SU-DHL-6 (cell line): ENCODE measurements at regions not wholly inside any gene's neighbourhood (a gene's known extent, or its start where the extent isn't known, plus 50 kb on each side); places are given as distances from the start of the nearest gene placed in this dataset.

Experiments used
- H2AFZ ChIP-seq: fragments of 200-600 bp; sonication (generic); 2 replicates; pipeline ENCODE4 v1.6.1; 2014; ENCODE audit warnings: low read depth, mild to moderate bottlenecking, moderate library complexity, mixed read lengths, antibody characterized with exemption, low read length; ENCODE audit not compliant: severe bottlenecking
- H3F3A ChIP-seq: fragments of 200-600 bp; shearing (Covaris generic); 2 replicates; pipeline ENCODE4 v1.6.0; 2016; ENCODE audit warnings: antibody characterized with exemption, mild to moderate bottlenecking; ENCODE audit not compliant: insufficient read depth
- H3K27ac ChIP-seq: fragments of 200-600 bp; sonication (generic); 2 replicates; pipeline ENCODE4 v1.5.1; 2016; ENCODE audit warnings: low read depth, mild to moderate bottlenecking, low read length, moderate library complexity, mixed read lengths
- H3K27me3 ChIP-seq: fragments of 200-600 bp; sonication (generic), shearing (Covaris generic); 2 replicates; pipeline ENCODE4 v1.6.0; 2014; ENCODE audit warnings: mild to moderate bottlenecking, low read length
- H3K36me3 ChIP-seq: fragments of 200-600 bp; sonication (generic); 2 replicates; pipeline ENCODE4 v1.6.1; 2014; ENCODE audit warnings: mild to moderate bottlenecking, low read length, mixed read lengths
- H3K4me2 ChIP-seq: fragments of 300-600, 200-600 bp; shearing (Covaris generic), sonication (generic); 2 replicates; pipeline ENCODE4 v1.6.0; 2014; ENCODE audit warnings: low read length, low read depth, mild to moderate bottlenecking; ENCODE audit not compliant: poor library complexity, severe bottlenecking
- H3K4me3 ChIP-seq: fragments of 200-600 bp; sonication (generic); 2 replicates; pipeline ENCODE4 v1.5.1; 2014; ENCODE audit warnings: antibody characterized with exemption, low read length, mild to moderate bottlenecking, mixed read lengths; ENCODE audit not compliant: insufficient read depth, poor library complexity, severe bottlenecking
- H3K79me2 ChIP-seq: fragments of 200-600 bp; sonication (generic); 2 replicates; pipeline ENCODE4 v1.6.1; 2014; ENCODE audit warnings: mild to moderate bottlenecking, low read length, moderate library complexity; ENCODE audit not compliant: insufficient read depth
- H3K9ac ChIP-seq: fragments of 200-600 bp; sonication (generic); 2 replicates; pipeline ENCODE4 v1.7.0; 2014; ENCODE audit warnings: mild to moderate bottlenecking, low read length
- H3K9me2 ChIP-seq: fragments of 200-600 bp; sonication (generic); replicated peaks from 2 replicates; pipeline ENCODE4 v1.6.1; 2014; ENCODE audit warnings: low read length; ENCODE audit not compliant: insufficient read depth
- H3K9me3 ChIP-seq: fragments of 200-600 bp; sonication (generic); 2 replicates; pipeline ENCODE4 v1.6.1; 2014; ENCODE audit warnings: low read length, mixed read lengths; ENCODE audit not compliant: insufficient read depth
- H4K20me1 ChIP-seq: fragments of 200-600 bp; sonication (generic); 2 replicates; pipeline ENCODE4 v1.6.1; 2014; ENCODE audit warnings: low read depth, mild to moderate bottlenecking, antibody characterized with exemption, low read length, moderate library complexity, mixed read lengths
- CTCF ChIP-seq: fragments of 200-600 bp; sonication (generic); IDR thresholded peaks from one replicate; pipeline ENCODE4 v1.5.1; 2017; ENCODE audit warnings: antibody characterized with exemption, mild to moderate bottlenecking, low read length, moderate library complexity; ENCODE audit not compliant: insufficient read depth, poor library complexity, severe bottlenecking
- EZH2phosphoT487 ChIP-seq: fragments of 200-600 bp; sonication (generic), shearing (Covaris generic); conservative IDR thresholded peaks from 2 replicates; pipeline ENCODE4 v1.6.1; 2018; ENCODE audit warnings: mild to moderate bottlenecking, antibody characterized with exemption, low read length, moderate library complexity, mixed read lengths

GRCh38 chr14:97887690-97888089 is 1090.5 kb downstream of the VRK1 start:
- Histone ChIP-seq H4K20me1 (no peaks in the 10 kb centered on the region), H3K9me3 (no peaks in the 10 kb centered on the region), H3K27me3 (no peaks in the 10 kb centered on the region), H2AFZ (no peak overlapping the region), H3K4me3 (no peak overlapping the region), H3K9me2 (no peaks in the 10 kb centered on the region), H3F3A (no peaks in the 10 kb centered on the region), H3K36me3 (no peaks in the 10 kb centered on the region), H3K9ac (no peak overlapping the region), H3K79me2 (no peaks in the 10 kb centered on the region), H3K27ac (no peak overlapping the region), H3K4me2 (no peak overlapping the region)
- no peak for TF ChIP-seq EZH2phosphoT487
- TF ChIP-seq CTCF: no peak

GRCh38 chr14:97888331-97888730 is 1091.1 kb downstream of the VRK1 start:
- Histone ChIP-seq H3K9me3 (no peaks in the 10 kb centered on the region), H3K27me3 (no peaks in the 10 kb centered on the region), H3K9me2 (no peaks in the 10 kb centered on the region), H2AFZ (no peak overlapping the region), H3K4me3 (no peak overlapping the region), H3K79me2 (no peaks in the 10 kb centered on the region), H3F3A (no peaks in the 10 kb centered on the region), H3K27ac (no peak overlapping the region), H4K20me1 (no peaks in the 10 kb centered on the region), H3K36me3 (no peaks in the 10 kb centered on the region), H3K9ac (no peak overlapping the region), H3K4me2 (no peak overlapping the region)
- no peak for TF ChIP-seq EZH2phosphoT487
- no peak for TF ChIP-seq CTCF

GRCh38 chr14:97891515-97891914 is 1094.3 kb downstream of the VRK1 start:
- Histone ChIP-seq H3K27ac (no peak overlapping the region), H3K27me3 (no peaks in the 10 kb centered on the region), H3K9me2 (no peaks in the 10 kb centered on the region), H3K4me3 (no peak overlapping the region), H4K20me1 (no peaks in the 10 kb centered on the region), H3K9me3 (0 out of 2 replicates have a peak, but pooled peaks cover 5% of the 10 kb centered on the region), H3K9ac (no peak overlapping the region), H3K36me3 (no peaks in the 10 kb centered on the region), H3K4me2 (no peak overlapping the region), H3K79me2 (no peaks in the 10 kb centered on the region), H3F3A (no peaks in the 10 kb centered on the region), H2AFZ (no peak overlapping the region)
- no peak for TF ChIP-seq CTCF
- no peak for TF ChIP-seq EZH2phosphoT487
